ENCODE measurements at regions not wholly inside any gene's neighbourhood (a gene's known extent, or its start where the extent isn't known, plus 50 kb on each side); places are given as distances from the start of the nearest gene placed in this dataset.
"Not testable (repeated sequence)": the region's sequence is repeated elsewhere in the genome, so short reads cannot be mapped to it uniquely, and the experiment has no call there.

GRCh38 chr2:89853427-89853826 lies 1162.0 kb downstream of the RPIA start:
- H3K36me3 ChIP-seq (ENCODE audit: control insufficient read depth, insufficient read depth, low read length); H3K27me3 ChIP-seq (ENCODE audit: control insufficient read depth, insufficient read depth, low read length); H3K4me1 ChIP-seq (ENCODE audit: control insufficient read depth, insufficient read depth, low read length); H3K4me3 ChIP-seq (ENCODE audit: low read depth, low read length); H3K9ac ChIP-seq (ENCODE audit: low read depth, low read length): not testable (repeated sequence)
- H3K9me3 ChIP-seq (ENCODE audit: control insufficient read depth, insufficient read depth, low read length): peaks cover 15% of the 10 kb centered on the region

GRCh38 chr2:89855752-89856151 lies 1164.3 kb downstream of the RPIA start:
- not testable (repeated sequence) for H3K9me3 ChIP-seq (ENCODE audit: control insufficient read depth, insufficient read depth, low read length); H3K36me3 ChIP-seq (ENCODE audit: control insufficient read depth, insufficient read depth, low read length); H3K9ac ChIP-seq (ENCODE audit: low read depth, low read length)

GRCh38 chr2:89856305-89856704 lies 1164.8 kb downstream of the RPIA start:
- not testable (repeated sequence) for H3K4me1 ChIP-seq (ENCODE audit: control insufficient read depth, insufficient read depth, low read length); H3K9me3 ChIP-seq (ENCODE audit: control insufficient read depth, insufficient read depth, low read length)

More at GRCh38 chr2:89855752-89856151, 1164.3 kb downstream of the RPIA start:
- H3K4me1 ChIP-seq (ENCODE audit: control insufficient read depth, insufficient read depth, low read length); H3K4me3 ChIP-seq (ENCODE audit: low read depth, low read length); H3K27me3 ChIP-seq (ENCODE audit: control insufficient read depth, insufficient read depth, low read length): not testable (repeated sequence)

DNA sequence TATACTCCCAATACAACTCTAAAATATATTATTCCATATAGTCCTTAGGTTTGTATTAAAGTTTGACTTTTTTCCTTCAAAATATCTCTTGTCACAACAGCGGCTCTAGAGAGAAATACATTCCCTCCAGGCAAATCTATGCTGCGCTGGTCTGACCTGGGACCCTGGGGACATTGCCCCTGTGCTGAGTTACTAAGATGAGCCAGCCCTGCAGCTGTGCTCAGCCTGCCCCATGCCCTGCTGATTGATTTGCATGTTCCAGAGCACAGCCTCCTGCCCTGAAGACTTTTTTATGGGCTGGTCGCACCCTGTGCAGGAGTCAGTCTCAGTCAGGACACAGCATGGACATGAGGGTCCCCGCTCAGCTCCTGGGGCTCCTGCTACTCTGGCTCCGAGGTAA lies 1170.7 kb downstream of the RPIA start:
- H3K4me1 ChIP-seq (ENCODE audit: control insufficient read depth, insufficient read depth, low read length); H3K4me3 ChIP-seq (ENCODE audit: low read depth, low read length); H3K9ac ChIP-seq (ENCODE audit: low read depth, low read length); H3K27me3 ChIP-seq (ENCODE audit: control insufficient read depth, insufficient read depth, low read length); H3K36me3 ChIP-seq (ENCODE audit: control insufficient read depth, insufficient read depth, low read length); H3K9me3 ChIP-seq (ENCODE audit: control insufficient read depth, insufficient read depth, low read length): not testable (repeated sequence)

More at GRCh38 chr2:89856305-89856704, 1164.8 kb downstream of the RPIA start:
- not testable (repeated sequence) for H3K36me3 ChIP-seq (ENCODE audit: control insufficient read depth, insufficient read depth, low read length); H3K4me3 ChIP-seq (ENCODE audit: low read depth, low read length); H3K9ac ChIP-seq (ENCODE audit: low read depth, low read length); H3K27me3 ChIP-seq (ENCODE audit: control insufficient read depth, insufficient read depth, low read length)

DNA sequence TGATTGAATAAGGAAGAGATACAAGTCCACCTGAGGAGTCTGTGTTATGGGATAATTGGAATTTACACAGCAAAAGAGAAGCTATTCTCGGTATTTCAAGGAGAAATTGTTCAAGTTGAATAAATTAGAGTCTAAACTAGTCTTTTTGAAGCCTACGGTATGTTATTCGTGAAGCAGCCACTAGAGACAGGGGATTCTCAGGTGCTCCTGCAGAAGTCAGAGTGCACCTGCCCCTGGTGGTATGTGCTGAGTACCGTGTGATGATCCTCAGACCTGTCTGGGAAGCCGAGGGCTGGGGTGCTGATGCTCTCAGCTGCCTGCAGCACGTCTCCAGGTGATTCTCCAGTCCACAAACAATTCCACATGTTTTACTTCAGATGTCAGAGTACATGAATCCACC lies 1171.7 kb downstream of the RPIA start:
- not testable (repeated sequence) for H3K9ac ChIP-seq (ENCODE audit: low read depth, low read length); H3K4me1 ChIP-seq (ENCODE audit: control insufficient read depth, insufficient read depth, low read length); H3K4me3 ChIP-seq (ENCODE audit: low read depth, low read length); H3K36me3 ChIP-seq (ENCODE audit: control insufficient read depth, insufficient read depth, low read length); H3K9me3 ChIP-seq (ENCODE audit: control insufficient read depth, insufficient read depth, low read length); H3K27me3 ChIP-seq (ENCODE audit: control insufficient read depth, insufficient read depth, low read length)

GRCh38 chr2:89874810-89875595 lies 1183.5 kb downstream of the RPIA start:
- not testable (repeated sequence) for H3K4me3 ChIP-seq (ENCODE audit: low read depth, low read length); H3K9me3 ChIP-seq (ENCODE audit: control insufficient read depth, insufficient read depth, low read length); H3K9ac ChIP-seq (ENCODE audit: low read depth, low read length); H3K27me3 ChIP-seq (ENCODE audit: control insufficient read depth, insufficient read depth, low read length); H3K4me1 ChIP-seq (ENCODE audit: control insufficient read depth, insufficient read depth, low read length); H3K36me3 ChIP-seq (ENCODE audit: control insufficient read depth, insufficient read depth, low read length)

DNA sequence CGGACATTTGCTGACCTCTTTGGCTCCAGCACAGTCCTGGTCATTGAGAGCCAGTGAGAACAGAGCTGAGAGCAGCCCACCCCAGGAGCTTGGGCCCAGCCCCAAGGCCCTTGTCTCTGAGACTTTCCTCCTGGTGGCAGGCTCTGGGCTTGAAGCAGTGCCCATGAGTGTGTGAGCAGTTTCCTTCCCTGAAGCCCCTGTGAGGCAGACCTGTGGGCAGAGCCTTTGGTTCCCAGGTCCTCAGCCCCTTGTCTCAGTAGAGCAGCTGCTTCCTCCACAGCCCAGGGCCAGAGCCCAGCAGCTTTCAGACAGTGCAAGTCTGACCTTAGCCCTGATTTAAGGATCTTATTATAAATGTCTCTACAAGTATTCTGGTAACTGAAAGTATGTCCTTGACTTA lies 1185.0 kb downstream of the RPIA start:
- not testable (repeated sequence) for H3K4me1 ChIP-seq (ENCODE audit: control insufficient read depth, insufficient read depth, low read length); H3K36me3 ChIP-seq (ENCODE audit: control insufficient read depth, insufficient read depth, low read length); H3K9ac ChIP-seq (ENCODE audit: low read depth, low read length); H3K27me3 ChIP-seq (ENCODE audit: control insufficient read depth, insufficient read depth, low read length); H3K9me3 ChIP-seq (ENCODE audit: control insufficient read depth, insufficient read depth, low read length); H3K4me3 ChIP-seq (ENCODE audit: low read depth, low read length)

DNA sequence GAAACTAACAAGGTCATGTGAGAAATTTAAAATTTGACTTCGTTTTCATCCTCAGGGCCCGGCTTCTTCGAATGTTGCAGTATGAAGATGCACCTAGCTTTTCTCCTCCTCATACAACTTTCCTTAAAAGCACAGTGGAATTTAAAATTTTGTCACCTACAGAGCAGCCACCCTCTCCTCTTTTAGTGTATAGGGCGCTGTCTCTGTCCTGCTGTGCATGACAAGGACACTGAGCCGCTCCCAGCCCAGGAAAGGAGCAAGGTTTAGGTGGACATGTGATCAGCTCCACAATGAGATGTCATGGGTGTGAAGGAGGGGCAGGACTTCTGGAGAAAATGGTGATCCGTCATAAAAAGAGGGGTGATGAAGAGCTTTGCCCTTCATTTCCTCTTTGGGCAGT lies 1185.4 kb downstream of the RPIA start:
- H3K4me3 ChIP-seq (ENCODE audit: low read depth, low read length); H3K4me1 ChIP-seq (ENCODE audit: control insufficient read depth, insufficient read depth, low read length); H3K9ac ChIP-seq (ENCODE audit: low read depth, low read length); H3K9me3 ChIP-seq (ENCODE audit: control insufficient read depth, insufficient read depth, low read length); H3K27me3 ChIP-seq (ENCODE audit: control insufficient read depth, insufficient read depth, low read length); H3K36me3 ChIP-seq (ENCODE audit: control insufficient read depth, insufficient read depth, low read length): not testable (repeated sequence)

GRCh38 chr2:89882880-89883279 lies 1191.4 kb downstream of the RPIA start:
- not testable (repeated sequence) for H3K9me3 ChIP-seq (ENCODE audit: control insufficient read depth, insufficient read depth, low read length); H3K9ac ChIP-seq (ENCODE audit: low read depth, low read length); H3K4me3 ChIP-seq (ENCODE audit: low read depth, low read length); H3K27me3 ChIP-seq (ENCODE audit: control insufficient read depth, insufficient read depth, low read length); H3K4me1 ChIP-seq (ENCODE audit: control insufficient read depth, insufficient read depth, low read length); H3K36me3 ChIP-seq (ENCODE audit: control insufficient read depth, insufficient read depth, low read length)

DNA sequence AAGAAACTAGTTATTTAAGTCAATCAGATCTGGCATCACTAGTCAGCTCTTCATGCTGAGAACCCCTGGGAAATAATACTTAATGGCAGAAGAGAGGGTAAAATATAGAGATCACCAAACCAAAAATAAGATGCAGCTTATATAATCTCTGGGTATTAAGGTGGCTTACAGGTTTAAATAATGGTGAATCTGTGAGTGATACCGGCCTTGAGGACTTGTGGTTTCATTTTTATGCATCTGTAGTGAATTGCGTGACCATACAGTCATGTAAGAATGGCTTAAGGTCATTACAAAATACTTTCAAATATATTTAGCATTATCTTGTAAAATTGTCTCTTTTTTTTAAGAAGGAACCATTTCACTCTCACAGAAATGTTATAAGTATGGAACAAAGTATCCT lies 1192.2 kb downstream of the RPIA start:
- not testable (repeated sequence) for H3K36me3 ChIP-seq (ENCODE audit: control insufficient read depth, insufficient read depth, low read length); H3K27me3 ChIP-seq (ENCODE audit: control insufficient read depth, insufficient read depth, low read length); H3K4me3 ChIP-seq (ENCODE audit: low read depth, low read length); H3K4me1 ChIP-seq (ENCODE audit: control insufficient read depth, insufficient read depth, low read length); H3K9me3 ChIP-seq (ENCODE audit: control insufficient read depth, insufficient read depth, low read length); H3K9ac ChIP-seq (ENCODE audit: low read depth, low read length)

DNA sequence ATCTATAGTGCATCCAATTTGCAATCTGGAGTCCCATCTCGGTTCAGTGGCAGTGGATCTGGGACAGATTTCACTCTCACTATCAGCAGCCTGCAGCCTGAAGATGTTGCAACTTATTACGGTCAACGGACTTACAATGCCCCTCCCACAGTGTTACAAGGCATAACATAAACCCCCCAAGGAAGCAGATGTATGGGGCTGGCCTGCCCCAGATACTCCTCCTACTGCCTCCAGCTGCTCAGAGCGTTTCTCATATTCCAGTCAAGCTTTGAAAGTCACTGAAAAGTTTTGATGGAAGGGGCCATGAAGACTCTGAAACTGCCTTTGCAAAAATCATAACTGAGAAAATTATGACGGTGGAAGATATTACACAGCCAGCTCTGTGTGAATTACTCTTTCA lies 1193.6 kb downstream of the RPIA start:
- not testable (repeated sequence) for H3K9ac ChIP-seq (ENCODE audit: low read depth, low read length); H3K4me1 ChIP-seq (ENCODE audit: control insufficient read depth, insufficient read depth, low read length); H3K36me3 ChIP-seq (ENCODE audit: control insufficient read depth, insufficient read depth, low read length); H3K9me3 ChIP-seq (ENCODE audit: control insufficient read depth, insufficient read depth, low read length); H3K27me3 ChIP-seq (ENCODE audit: control insufficient read depth, insufficient read depth, low read length); H3K4me3 ChIP-seq (ENCODE audit: low read depth, low read length)

DNA sequence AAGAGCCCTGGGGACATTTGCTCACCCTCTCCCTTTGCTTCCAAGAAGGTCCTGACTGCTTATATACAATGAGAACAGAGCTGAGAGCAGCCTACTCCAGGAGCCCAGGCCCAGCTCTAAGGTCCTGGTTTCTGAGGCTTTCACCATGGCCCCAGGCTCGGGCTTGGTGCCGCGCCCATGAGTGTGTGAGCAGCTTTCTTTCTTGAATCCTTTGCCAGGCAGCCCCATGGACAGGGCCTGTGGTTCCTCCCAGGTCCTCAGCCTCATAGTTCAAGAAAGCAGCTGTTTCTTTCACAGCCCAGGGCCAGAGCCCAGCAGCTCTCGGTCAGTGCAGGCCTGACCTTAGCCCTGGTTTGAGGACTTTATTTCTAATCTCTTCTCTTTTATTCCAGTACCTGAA lies 1197.2 kb downstream of the RPIA start:
- H3K27me3 ChIP-seq (ENCODE audit: control insufficient read depth, insufficient read depth, low read length); H3K4me1 ChIP-seq (ENCODE audit: control insufficient read depth, insufficient read depth, low read length): not testable (repeated sequence)

More for the DNA sequence above, 1197.2 kb downstream of the RPIA start:
- not testable (repeated sequence) for H3K4me3 ChIP-seq (ENCODE audit: low read depth, low read length); H3K9ac ChIP-seq (ENCODE audit: low read depth, low read length); H3K36me3 ChIP-seq (ENCODE audit: control insufficient read depth, insufficient read depth, low read length); H3K9me3 ChIP-seq (ENCODE audit: control insufficient read depth, insufficient read depth, low read length)

Measured in iPS-15b (cell line).